Endothelial cell of umbilical vein (primary cell): ENCODE measurements at regions not wholly inside any gene's neighbourhood (a gene's known extent, or its start where the extent isn't known, plus 50 kb on each side); places are given as distances from the start of the nearest gene placed in this dataset.

ENCODE experiments used
- EZH2 ChIP-seq: IDR thresholded peaks from 2 replicates; pipeline ENCODE4 v1.6.1; 2012; ENCODE audit warnings: borderline replicate concordance, low read depth, mild to moderate bottlenecking, moderate library complexity, low read length, inconsistent platforms; ENCODE audit not compliant: severe bottlenecking
- MAX ChIP-seq: IDR thresholded peaks from 2 replicates; pipeline ENCODE4 v1.6.1; 2011; ENCODE audit not compliant: insufficient read depth, insufficient read length
- POLR2A ChIP-seq: IDR thresholded peaks from 2 replicates; pipeline ENCODE4 v1.6.1; 2012; ENCODE audit warnings: low read depth, mild to moderate bottlenecking, control low read depth, low read length
- POLR2AphosphoS5 ChIP-seq: IDR thresholded peaks from 2 replicates; pipeline ENCODE4 v1.6.1; 2012; ENCODE audit warnings: low read depth, mild to moderate bottlenecking, control low read depth, low read length, moderate library complexity; ENCODE audit not compliant: insufficient read depth
- TF ChIP-seq, protein P1 (sequence below), 2 donors: IDR thresholded peaks; 1 replicate in 1 of 2; 2 replicates in 1 of 2; pipeline ENCODE4 v1.5.1; 2011; ENCODE audit warnings: low read length in 2 of 2, mild to moderate bottlenecking in 2 of 2, moderate library complexity in 2 of 2, control low read depth in 1 of 2, inconsistent platforms in 1 of 2, low read depth in 1 of 2; ENCODE audit not compliant: insufficient read depth in 1 of 2; ENCODE audit errors: extremely low read depth in 1 of 2

DNA sequence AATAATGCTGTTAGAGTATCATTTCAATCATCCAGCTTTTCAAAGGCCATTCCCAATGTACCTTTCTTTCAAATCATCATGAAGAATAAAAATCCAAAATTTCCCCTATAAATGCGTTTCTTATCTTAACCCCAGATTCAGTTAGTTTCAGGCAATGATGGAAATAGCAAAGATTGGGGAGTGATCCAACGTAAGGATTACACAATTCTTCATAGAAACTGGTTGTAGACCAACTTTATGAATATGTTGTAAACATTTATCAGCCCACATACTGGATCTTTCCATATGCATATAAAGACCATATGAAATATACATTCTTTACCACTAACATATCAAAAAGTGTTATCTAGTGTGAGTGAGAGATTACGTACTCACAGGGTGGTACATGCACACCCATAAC is 92.7 kb downstream of the ZC3H11B start:
- TF ChIP-seq, protein P1, sequence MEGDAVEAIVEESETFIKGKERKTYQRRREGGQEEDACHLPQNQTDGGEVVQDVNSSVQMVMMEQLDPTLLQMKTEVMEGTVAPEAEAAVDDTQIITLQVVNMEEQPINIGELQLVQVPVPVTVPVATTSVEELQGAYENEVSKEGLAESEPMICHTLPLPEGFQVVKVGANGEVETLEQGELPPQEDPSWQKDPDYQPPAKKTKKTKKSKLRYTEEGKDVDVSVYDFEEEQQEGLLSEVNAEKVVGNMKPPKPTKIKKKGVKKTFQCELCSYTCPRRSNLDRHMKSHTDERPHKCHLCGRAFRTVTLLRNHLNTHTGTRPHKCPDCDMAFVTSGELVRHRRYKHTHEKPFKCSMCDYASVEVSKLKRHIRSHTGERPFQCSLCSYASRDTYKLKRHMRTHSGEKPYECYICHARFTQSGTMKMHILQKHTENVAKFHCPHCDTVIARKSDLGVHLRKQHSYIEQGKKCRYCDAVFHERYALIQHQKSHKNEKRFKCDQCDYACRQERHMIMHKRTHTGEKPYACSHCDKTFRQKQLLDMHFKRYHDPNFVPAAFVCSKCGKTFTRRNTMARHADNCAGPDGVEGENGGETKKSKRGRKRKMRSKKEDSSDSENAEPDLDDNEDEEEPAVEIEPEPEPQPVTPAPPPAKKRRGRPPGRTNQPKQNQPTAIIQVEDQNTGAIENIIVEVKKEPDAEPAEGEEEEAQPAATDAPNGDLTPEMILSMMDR (IDR thresholded peaks at IDR 0.05; ENCODE audit: extremely low read depth in 1 of 2, insufficient read depth in 1 of 2, low read depth in 1 of 2, low read length in 2 of 2) = no peak
- TF ChIP-seq POLR2A (no peak), EZH2 (no peak), MAX (no peak), POLR2AphosphoS5 (no peak)
